K562 (cell line): ENCODE measurements at regions not wholly inside any gene's neighbourhood (a gene's known extent, or its start where the extent isn't known, plus 50 kb on each side); places are given as distances from the start of the nearest gene placed in this dataset.

Source experiments
- ATAC-seq: fragments of 200-7000 bp; cut with Tn5 transposase; 3 replicates; pipeline ENCODE4 v1.9.1; 2020; ENCODE audit warnings: moderate library complexity
- BruUV-seq: library from RNA; stranded (reverse); fragments of 400-500 nt; replicated peaks from 2 replicates; lab custom pipeline; 2021; lab: Mats Ljungman, UMichigan
- CTCF ChIA-PET: fragments of 300-600 bp; formaldehyde crosslinking; extraction: SDS; loops from one replicate; lab custom pipeline; 2021; ENCODE audit warnings: low intra/inter-chr PET ratio; lab: Yijun Ruan, JAX
- POLR2A ChIA-PET: fragments of 300-600, 350-650 bp; sonication (Branson Sonifier 250); formaldehyde crosslinking; extraction: SDS; loops from one replicate; lab custom pipeline; 2021; ENCODE audit warnings: antibody characterized with exemption, inconsistent platforms; lab: Yijun Ruan, JAX
- DNase-seq, 4 experiments: peaks; one replicate each; pipeline versions ENCODE4 v3.0.0 to v3.0.0-alpha.2; 2011 to 2018; ENCODE audit warnings: low spot score in 3 of 4, mixed read lengths in 3 of 4; ENCODE audit errors: extremely low read depth in 1 of 4
- FAIRE-seq: peaks from 2 replicates; lab custom pipeline; 2011; peaks lifted over from hg19 to GRCh38; lab: Jason Lieb, UNC
- H2AFZ ChIP-seq: 2 replicates; pipeline ENCODE4 v1.6.0; 2011; ENCODE audit warnings: low read depth, low read length, control low read depth, inconsistent platforms
- H3K27ac ChIP-seq: fragments of 200-600 bp; 3 replicates; pipeline ENCODE4 v1.8.0; 2011; ENCODE audit warnings: low read depth, mild to moderate bottlenecking, control low read depth, inconsistent platforms, low read length, moderate library complexity, mixed read lengths; ENCODE audit errors: extremely low read depth
- H3K27me3 ChIP-seq, 2 experiments: fragments of 300-600 bp in 1 of 2; 2 replicates in 1 of 2; 3 replicates in 1 of 2; pipeline versions ENCODE4 v1.6.0 to v1.8.0; 2011; ENCODE audit warnings: inconsistent platforms in 2 of 2, low read length in 2 of 2, mild to moderate bottlenecking in 1 of 2, mixed read lengths in 1 of 2, moderate library complexity in 1 of 2; ENCODE audit not compliant: control insufficient read depth in 2 of 2, insufficient read depth in 2 of 2
- H3K36me3 ChIP-seq: fragments of 300-600 bp; 3 replicates; pipeline ENCODE4 v1.8.0; 2011; ENCODE audit warnings: mild to moderate bottlenecking, low read length, inconsistent platforms; ENCODE audit not compliant: control insufficient read depth, insufficient read depth
- H3K4me1 ChIP-seq, 2 experiments: fragments of 200-600 bp in 1 of 2; replicated peaks in 1 of 2; 2 replicates in 1 of 2; 3 replicates in 1 of 2; pipeline versions ENCODE4 v1.5.1 to v1.8.0; 2011; ENCODE audit warnings: inconsistent platforms in 2 of 2, low read length in 2 of 2, mild to moderate bottlenecking in 1 of 2, mixed read lengths in 1 of 2, moderate library complexity in 1 of 2; ENCODE audit not compliant: control insufficient read depth in 2 of 2, insufficient read depth in 2 of 2
- H3K4me2 ChIP-seq: 2 replicates; pipeline ENCODE4 v1.6.1; 2011; ENCODE audit warnings: low read length, control low read depth, inconsistent platforms, mixed read lengths; ENCODE audit not compliant: insufficient read depth
- H3K4me3 ChIP-seq: fragments of 200-600 bp; sonication (generic), shearing (Covaris generic); 2 replicates; pipeline ENCODE4 v1.5.1; 2016; ENCODE audit warnings: control low read depth, inconsistent platforms
- H3K79me2 ChIP-seq: fragments of 200-600 bp; 3 replicates; pipeline ENCODE4 v1.8.0; 2011; ENCODE audit warnings: low read length, inconsistent platforms; ENCODE audit not compliant: control insufficient read depth, insufficient read depth
- H3K9ac ChIP-seq, 2 experiments: 2 replicates each; pipeline versions ENCODE4 v1.6.0 to v1.6.1; 2011; ENCODE audit warnings: low read depth in 2 of 2, low read length in 2 of 2, control low read depth in 1 of 2, inconsistent platforms in 1 of 2, mild to moderate bottlenecking in 1 of 2, mixed read lengths in 1 of 2; ENCODE audit not compliant: insufficient read depth in 1 of 2
- H3K9me1 ChIP-seq: one replicate; pipeline ENCODE4 v1.6.0; 2011; ENCODE audit warnings: inconsistent platforms, mild to moderate bottlenecking, low read length, moderate library complexity; ENCODE audit not compliant: control insufficient read depth, insufficient read depth
- H3K9me3 ChIP-seq: replicated peaks from 2 replicates; pipeline ENCODE4 v1.5.1; 2011; ENCODE audit warnings: low read depth, low read length, inconsistent platforms; ENCODE audit not compliant: control insufficient read depth, insufficient read depth
- H4K20me1 ChIP-seq: replicated peaks from 2 replicates; pipeline ENCODE4 v1.6.1; 2011; ENCODE audit warnings: low read length, inconsistent platforms, mixed read lengths; ENCODE audit not compliant: control insufficient read depth, insufficient read depth
- BMI1 ChIP-seq: fragments of 150-350 bp; IDR thresholded peaks from 2 replicates; pipeline ENCODE4 v1.6.1; 2014; ENCODE audit warnings: low read length
- ERF ChIP-seq: fragments of 450-650 bp; formaldehyde crosslinking; IDR thresholded peaks from 2 replicates; pipeline ENCODE4 v1.4.0; 2020; ENCODE audit warnings: mild to moderate bottlenecking, mixed read lengths
- RAD51 ChIP-seq: fragments of 450-650 bp; IDR thresholded peaks from 2 replicates; pipeline ENCODE4 v1.7.1; 2016; ENCODE audit warnings: low read depth, mild to moderate bottlenecking, borderline replicate concordance
- ZNF174 ChIP-seq: fragments of 250-450 bp; sonication (Bioruptor Pico); IDR thresholded peaks from 2 replicates; pipeline ENCODE4 v1.4.0; 2020; ENCODE audit warnings: mild to moderate bottlenecking
- WGBS: fragments of 100-300 bp; shearing (Covaris generic); methylation state at CpG from one replicate; pipeline ENCODE4 v1.1.6; 2016; ENCODE audit warnings: low coverage, mixed read lengths; ENCODE audit not compliant: insufficient coverage; ENCODE audit errors: missing lambda C conversion rate; 5-methylcytosine and 5-hydroxymethylcytosine counted together
- in situ Hi-C: fragments of 300-500 bp; cut with MboI; formaldehyde crosslinking; loops from 4 replicates; pipeline ENCODE4 v1.15.0; 2018; ENCODE audit warnings: inconsistent platforms, mixed read lengths
- intact Hi-C: fragments of 100-400 bp; cut with micrococcal nuclease; formaldehyde crosslinking; loops from 2 replicates; pipeline ENCODE4 v1.14.2; 2022

GRCh38 chr2:228318218-228318617, 136.7 kb upstream of the SPHKAP start:
- Histone ChIP-seq H4K20me1 (no peaks in the 10 kb centered on the region), H3K4me1 (no peaks in the 10 kb centered on the region), H3K79me2 (no peaks in the 10 kb centered on the region), H3K4me3 (no peak overlapping the region), H3K9me1 (no peaks in the 10 kb centered on the region), H2AFZ (no peak overlapping the region), H3K4me2 (no peak overlapping the region), H3K36me3 (no peaks in the 10 kb centered on the region), H3K9me3 (no peaks in the 10 kb centered on the region), H3K27ac (no peak overlapping the region), H3K27me3 (no peaks in the 10 kb centered on the region), H3K9ac (no peak overlapping the region)
- FAIRE-seq (no peak), ATAC-seq (no peak), DNase-seq (no peak)
- BruUV-seq, result no TSS peak
- TF ChIP-seq ZNF174, result no peak
- intact Hi-C loops (no loop called here), in situ Hi-C loops (no loop called here)
- ChIA-PET POLR2A (no interaction called here), CTCF (no interaction called here)
- 0% methylated on average over 1 of the region's 1 CpG for WGBS

GRCh38 chr2:228312172-228312571, 130.7 kb upstream of the SPHKAP start:
- 0% methylated on average over 5 of the region's 5 CpGs for WGBS
- intact Hi-C loops, result no loop called here
- no peaks in the 10 kb centered on the region for H3K9me3 ChIP-seq

More at GRCh38 chr2:228312172-228312571, 130.7 kb upstream of the SPHKAP start:
- no TSS peak for BruUV-seq
- H3K4me2 ChIP-seq, result no peak overlapping the region
- no peaks in the 10 kb centered on the region for H3K79me2 ChIP-seq
- no peaks in the 10 kb centered on the region for H3K36me3 ChIP-seq
- H3K27me3 ChIP-seq, result no peaks in the 10 kb centered on the region
- H3K4me3 ChIP-seq, result no peak overlapping the region
- TF ChIP-seq RAD51 (no peak), BMI1 (no peak), ERF (CRISPR knock-in tag) (no peak)
- no peak overlapping the region for H3K9ac ChIP-seq
- H2AFZ ChIP-seq, result no peak overlapping the region
- no peak overlapping the region for H3K27ac ChIP-seq
- H4K20me1 ChIP-seq, result no peaks in the 10 kb centered on the region
- H3K9me1 ChIP-seq, result no peaks in the 10 kb centered on the region
- DNase-seq, result no peak
- in situ Hi-C loops, result no loop called here
- H3K4me1 ChIP-seq, result no peaks in the 10 kb centered on the region
- no peak for ATAC-seq
- no peak for FAIRE-seq
- POLR2A ChIA-PET, result no interaction called here
- CTCF ChIA-PET, result no interaction called here
